ENCODE measurements at regions not wholly inside any gene's neighbourhood (a gene's known extent, or its start where the extent isn't known, plus 50 kb on each side); places are given as distances from the start of the nearest gene placed in this dataset.

DNA sequence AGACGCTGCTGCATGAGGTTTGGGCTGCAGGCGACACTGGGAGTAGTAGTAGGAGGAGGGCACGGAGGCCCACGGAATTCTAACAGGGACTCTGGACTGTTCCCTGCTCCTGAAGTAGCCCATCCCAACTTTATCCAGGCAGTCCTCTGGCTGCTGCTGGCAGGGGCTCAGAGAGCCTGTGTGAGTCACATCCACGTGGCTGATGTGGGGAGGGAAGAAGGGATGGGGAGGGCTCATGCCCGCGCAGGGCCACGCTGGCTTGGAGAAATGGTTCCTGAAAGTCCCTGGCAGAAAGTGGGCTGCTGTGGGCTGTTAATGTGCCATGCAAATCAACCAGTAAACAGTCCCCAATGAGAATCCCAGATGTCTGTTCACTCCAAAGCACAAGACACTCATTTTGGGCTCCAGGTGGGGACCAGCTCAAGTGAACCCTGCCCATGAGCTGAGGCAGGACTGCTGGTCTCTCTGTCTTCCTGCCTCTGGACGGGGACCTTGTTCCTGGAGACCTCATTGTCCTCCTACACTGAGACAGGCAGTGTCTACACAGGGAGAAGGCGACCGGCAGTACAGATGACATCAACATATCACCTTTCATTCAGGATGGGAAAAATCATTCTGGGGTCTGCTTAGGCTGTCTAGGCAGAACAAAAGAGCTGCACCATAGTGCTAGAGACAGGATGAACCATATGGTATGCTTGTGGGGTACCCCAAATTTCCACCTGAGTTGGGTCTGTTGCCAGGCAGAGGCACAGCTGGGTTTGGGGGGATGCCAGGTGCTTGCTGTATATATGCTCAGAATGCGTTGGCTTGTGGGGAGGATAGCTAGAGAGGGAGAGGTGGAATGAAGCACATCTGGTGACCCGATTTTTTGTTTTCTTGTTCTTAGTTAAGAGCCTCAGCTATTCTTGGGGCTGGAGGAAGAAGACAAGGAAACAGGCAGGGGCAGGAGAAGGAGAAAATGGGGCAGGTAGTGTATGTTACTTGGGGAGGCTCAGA lies 57.9 kb upstream of the FMOD start:
- Histone ChIP-seq H3K4ac (ENCODE audit: low read depth, low read length) (no peak overlapping the region), H3K9me3 (ENCODE audit: control insufficient read depth, low read depth, low read length) (no peaks in the 10 kb centered on the region), H3K79me1 (ENCODE audit: insufficient read depth, low read depth, low read length, poor library complexity, severe bottlenecking) (no peaks in the 10 kb centered on the region), H3K27ac (ENCODE audit: insufficient read length, low read depth, low read length) (no peak overlapping the region), H4K20me1 (ENCODE audit: control insufficient read depth, insufficient read depth, insufficient read length) (no peaks in the 10 kb centered on the region), H3K4me2 (ENCODE audit: insufficient read depth, insufficient read length, low read length) (no peak overlapping the region), H2BK15ac (ENCODE audit: low read depth, low read length) (no peak overlapping the region), H2BK20ac (ENCODE audit: low read depth, low read length, poor library complexity, severe bottlenecking) (no peak overlapping the region), H2BK120ac (ENCODE audit: low read depth, low read length, poor library complexity, severe bottlenecking) (no peak overlapping the region), H4K8ac (replicated peaks; ENCODE audit: insufficient read length, low read depth, low read length) (no peak overlapping the region), H3K56ac (ENCODE audit: insufficient read length, low read depth, low read length) (no peak overlapping the region), H3K14ac (ENCODE audit: insufficient read depth, low read length) (no peak overlapping the region), H3K18ac (ENCODE audit: insufficient read length, low read depth, low read length) (peak overlapping the region; percentile 30), H3K4me1 (ENCODE audit: insufficient read depth, low read length) (no peaks in the 10 kb centered on the region), H2AK5ac (ENCODE audit: insufficient read length, low read length) (no peak overlapping the region), H4K91ac (ENCODE audit: insufficient read length, low read depth, low read length) (no peak overlapping the region), H3T11ph (ENCODE audit: low read length) (no peak overlapping the region), H3K23ac (ENCODE audit: insufficient read length, low read depth, low read length) (no peak overlapping the region), H3K79me2 (ENCODE audit: insufficient read depth, low read length) (no peaks in the 10 kb centered on the region), H3K23me2 (ENCODE audit: insufficient read length, low read depth, low read length, poor library complexity, severe bottlenecking) (no peaks in the 10 kb centered on the region), H2BK12ac (ENCODE audit: insufficient read length, low read depth, low read length) (no peak overlapping the region), H4K5ac (ENCODE audit: insufficient read length, low read depth, low read length) (no peak overlapping the region), H3K9ac (ENCODE audit: extremely low read depth, insufficient read length, low read length) (no peak overlapping the region), H3K27me3 (ENCODE audit: insufficient read depth, low read length) (no peaks in the 10 kb centered on the region), H2AFZ (ENCODE audit: low read length) (no peak overlapping the region), H2BK5ac (ENCODE audit: insufficient read length, low read length) (no peak overlapping the region)
- Mint-ChIP-seq H3K36me3 (ENCODE audit: insufficient read depth in 1 of 3, low read depth in 3 of 3) (peaks cover 4 to 10% (median 8%) of the 10 kb centered on the region in 3 experiments; a peak in 6 of 7 replicates), H3K27me3 (ENCODE audit: low read depth) (peaks cover 20% of the 10 kb centered on the region), H3K27ac (no peak overlapping the region; a peak in 1 of 7 replicates), H3K4me1 (no peaks in the 10 kb centered on the region), H3K4me3 (no peak overlapping the region), H3K9me3 (peaks cover 20 to 22% of the 10 kb centered on the region in 2 experiments)
- TF ChIP-seq, protein P1, sequence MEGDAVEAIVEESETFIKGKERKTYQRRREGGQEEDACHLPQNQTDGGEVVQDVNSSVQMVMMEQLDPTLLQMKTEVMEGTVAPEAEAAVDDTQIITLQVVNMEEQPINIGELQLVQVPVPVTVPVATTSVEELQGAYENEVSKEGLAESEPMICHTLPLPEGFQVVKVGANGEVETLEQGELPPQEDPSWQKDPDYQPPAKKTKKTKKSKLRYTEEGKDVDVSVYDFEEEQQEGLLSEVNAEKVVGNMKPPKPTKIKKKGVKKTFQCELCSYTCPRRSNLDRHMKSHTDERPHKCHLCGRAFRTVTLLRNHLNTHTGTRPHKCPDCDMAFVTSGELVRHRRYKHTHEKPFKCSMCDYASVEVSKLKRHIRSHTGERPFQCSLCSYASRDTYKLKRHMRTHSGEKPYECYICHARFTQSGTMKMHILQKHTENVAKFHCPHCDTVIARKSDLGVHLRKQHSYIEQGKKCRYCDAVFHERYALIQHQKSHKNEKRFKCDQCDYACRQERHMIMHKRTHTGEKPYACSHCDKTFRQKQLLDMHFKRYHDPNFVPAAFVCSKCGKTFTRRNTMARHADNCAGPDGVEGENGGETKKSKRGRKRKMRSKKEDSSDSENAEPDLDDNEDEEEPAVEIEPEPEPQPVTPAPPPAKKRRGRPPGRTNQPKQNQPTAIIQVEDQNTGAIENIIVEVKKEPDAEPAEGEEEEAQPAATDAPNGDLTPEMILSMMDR (conservative IDR thresholded peaks at IDR 0.05), result no peak
- no CpG with 5 or more reads among the region's 13 CpGs for WGBS (ENCODE audit: extremely low coverage, insufficient read length, low lambda C conversion rate)
- DNase-seq, result no peak

Data from H9 (cell line).